GM21825 (cell line): ENCODE measurements at regions not wholly inside any gene's neighbourhood (a gene's known extent, or its start where the extent isn't known, plus 50 kb on each side); places are given as distances from the start of the nearest gene placed in this dataset.

Experiments
- ATAC-seq: cut with Tn5 transposase; IDR thresholded peaks from one replicate; pipeline ENCODE4 v1.9.1; 2021; ENCODE audit warnings: mild to moderate bottlenecking, moderate library complexity; ENCODE audit not compliant: unreplicated experiment

DNA sequence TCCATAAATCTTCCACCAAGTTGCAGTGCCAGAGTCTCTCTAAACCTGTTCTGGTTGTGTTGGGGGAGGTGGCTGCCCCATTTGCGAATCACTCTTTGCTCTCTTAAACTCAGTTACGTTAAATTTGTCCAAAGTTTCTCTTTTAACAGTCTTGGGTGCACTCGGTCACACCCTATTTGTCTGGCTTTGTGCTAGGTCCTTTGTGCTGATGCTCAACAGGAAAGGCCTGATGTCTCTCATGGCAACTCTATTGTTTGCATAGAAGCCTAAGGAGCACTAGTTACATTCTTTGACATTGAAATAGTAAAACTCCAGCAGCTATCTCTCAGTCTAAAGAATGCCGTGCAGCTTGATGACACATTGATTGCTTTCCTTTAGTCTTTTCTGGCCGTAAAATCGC is 105.1 kb downstream of the TRMT11 start:
- no peak for ATAC-seq

DNA sequence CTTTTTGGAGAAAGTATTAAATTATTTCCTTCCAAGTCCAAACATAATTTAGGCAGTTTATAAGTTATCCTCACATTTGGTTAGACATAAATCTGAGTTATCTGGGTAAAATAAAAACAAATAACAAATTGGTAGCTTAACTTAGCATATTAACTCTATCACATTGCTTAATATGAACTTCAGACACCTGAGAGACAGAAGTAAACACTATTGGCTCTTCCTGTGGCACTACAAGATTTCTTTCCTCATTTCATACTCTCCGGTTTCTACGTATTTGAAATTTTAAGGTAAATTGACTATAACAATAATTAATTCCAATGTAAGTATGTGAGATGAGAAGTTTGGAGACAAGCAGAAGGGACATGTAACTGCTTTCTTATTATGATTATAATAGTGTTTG is 106.8 kb downstream of the TRMT11 start:
- ATAC-seq: no peak

DNA sequence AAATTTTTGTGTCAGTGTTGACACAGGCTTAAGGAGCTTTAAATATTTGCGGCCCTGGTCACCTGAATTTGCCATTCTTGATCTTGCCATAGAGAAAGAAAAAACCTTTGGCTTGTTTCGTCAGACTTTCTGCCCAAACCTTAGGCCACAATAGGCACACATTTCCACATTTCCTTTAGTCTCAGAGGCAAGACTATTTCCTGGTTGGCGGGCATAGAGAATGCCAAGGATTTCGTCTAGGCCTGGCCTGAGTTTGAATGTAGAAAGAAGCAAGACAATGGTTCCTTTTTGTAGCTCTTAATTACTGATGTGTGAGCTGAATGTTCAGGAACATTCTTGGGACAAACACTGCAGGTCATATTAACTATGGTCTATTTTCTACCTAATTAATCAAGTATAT is 108.1 kb downstream of the TRMT11 start:
- no peak for ATAC-seq

DNA sequence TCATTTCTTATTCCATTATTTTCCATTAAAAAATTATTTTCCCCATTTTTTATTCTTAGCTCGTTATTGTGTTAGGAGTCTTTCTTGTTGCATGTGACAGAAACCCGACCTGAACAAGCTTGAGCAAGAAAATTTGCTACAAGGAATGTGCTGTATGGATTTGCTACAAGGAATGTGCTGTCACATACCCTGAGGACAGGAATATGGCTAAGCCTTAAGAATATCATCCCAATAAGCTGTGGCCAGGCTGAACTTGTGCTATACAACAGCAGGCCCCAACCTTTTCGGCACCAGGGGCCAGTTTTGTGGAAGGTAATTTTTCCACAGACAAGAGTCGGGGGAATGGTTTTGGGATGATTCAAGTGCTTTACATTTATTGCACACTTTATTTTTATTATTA is 114.0 kb downstream of the TRMT11 start:
- ATAC-seq: no peak

DNA sequence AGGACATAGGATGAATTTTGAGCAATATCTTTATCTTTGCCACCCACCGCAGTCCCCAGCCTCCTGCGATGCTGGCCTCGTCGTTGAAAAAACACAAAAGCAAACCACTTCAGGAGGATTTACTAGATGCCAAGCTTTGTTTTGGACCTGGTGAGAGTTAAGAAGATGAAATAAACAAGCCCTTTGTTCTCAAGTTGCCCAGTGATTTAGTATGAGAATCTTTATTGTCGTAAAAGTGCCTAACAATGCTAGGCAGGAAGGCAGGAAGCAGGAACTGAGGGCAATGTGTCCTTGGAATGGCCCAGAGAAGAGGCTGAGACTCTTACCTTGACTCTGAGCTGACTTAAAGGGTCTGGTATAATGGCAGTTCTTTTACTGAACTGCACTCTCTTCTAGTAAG is 116.0 kb downstream of the TRMT11 start:
- ATAC-seq: no peak

DNA sequence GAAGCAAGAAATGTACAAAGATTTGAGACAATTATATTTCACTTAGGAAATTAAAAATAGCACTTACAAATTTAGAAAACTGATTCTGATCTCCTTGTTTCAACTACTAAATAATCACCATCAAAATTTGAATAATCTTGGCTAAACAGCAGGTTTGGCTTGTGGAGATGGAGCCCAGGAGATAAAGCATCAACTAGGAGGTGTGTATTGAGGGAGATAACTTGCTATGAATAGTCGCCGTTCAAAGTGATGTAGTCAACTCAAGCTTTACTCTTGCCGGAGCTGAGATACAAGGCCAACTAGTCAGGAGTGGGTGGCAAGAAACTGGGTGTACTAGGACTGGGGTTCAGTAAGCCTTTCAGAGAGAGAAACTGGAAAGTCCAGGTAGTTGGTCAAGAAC is 117.7 kb downstream of the TRMT11 start:
- ATAC-seq: no peak

DNA sequence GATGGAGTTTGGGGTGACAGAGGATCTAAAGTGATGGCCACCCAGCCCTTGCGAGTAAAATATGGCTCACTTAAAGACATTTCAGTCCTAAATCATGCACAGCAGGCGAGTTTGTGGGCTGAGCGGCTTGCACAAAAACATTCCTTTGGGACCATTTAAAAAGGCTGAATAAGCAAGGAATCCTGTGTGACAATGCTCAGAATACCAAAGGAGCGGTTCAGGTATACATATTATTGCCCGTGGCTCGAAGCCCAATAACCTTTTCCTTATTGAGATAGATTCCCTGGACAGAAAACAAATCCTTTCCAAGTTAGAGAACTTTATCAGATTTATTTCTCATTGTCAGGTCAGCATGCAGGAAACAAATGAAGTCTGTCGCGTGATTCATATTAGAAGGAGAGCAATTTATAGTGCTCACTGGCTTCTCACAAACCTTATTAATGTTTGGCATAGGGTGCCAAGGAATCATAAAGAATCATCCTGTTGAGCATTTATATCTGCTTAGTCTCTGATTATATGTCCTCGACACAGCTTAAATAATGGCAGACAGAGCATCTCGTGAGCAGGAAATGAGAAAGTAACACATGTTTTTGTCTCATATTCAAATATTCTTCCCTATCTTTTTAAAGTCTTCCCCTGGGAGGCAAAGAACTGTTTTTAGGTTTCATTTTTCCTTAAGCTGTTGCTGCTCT is 121.3 kb downstream of the TRMT11 start:
- ATAC-seq: no peak

DNA sequence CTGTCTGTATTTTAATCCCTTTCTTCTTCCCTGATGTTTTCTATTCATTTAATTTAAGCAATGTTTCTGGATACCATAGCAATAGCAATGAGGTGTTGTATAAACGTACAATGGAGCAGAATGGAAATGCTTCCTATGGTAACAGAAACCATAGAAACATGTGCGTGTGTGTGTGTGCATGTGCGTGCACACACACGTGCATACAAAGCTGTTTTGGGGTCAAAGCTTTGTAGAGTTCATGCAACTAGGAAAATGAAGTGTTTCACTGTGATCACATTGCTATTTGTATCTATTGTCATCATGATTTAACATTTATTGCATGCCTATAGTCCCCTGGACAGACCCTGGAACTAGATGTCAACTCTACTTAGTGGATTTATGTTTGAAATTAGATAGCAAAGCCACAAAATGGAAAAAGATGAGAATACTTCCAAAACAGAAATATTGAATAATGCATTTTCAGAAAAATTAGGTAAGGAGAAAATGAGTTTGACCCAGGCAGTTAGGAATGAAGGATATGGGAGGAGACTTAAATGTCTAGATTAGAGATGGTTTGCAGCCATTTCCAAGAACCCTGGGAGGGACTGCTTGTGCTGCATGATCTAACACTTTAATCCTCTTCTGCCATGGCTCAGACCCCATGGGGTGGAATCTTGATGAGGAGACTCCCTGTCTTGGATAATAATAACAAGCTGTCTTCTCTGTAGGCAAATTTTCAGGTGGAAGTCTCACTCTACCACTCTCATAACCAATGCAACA is 124.4 kb downstream of the TRMT11 start:
- ATAC-seq: no peak

DNA sequence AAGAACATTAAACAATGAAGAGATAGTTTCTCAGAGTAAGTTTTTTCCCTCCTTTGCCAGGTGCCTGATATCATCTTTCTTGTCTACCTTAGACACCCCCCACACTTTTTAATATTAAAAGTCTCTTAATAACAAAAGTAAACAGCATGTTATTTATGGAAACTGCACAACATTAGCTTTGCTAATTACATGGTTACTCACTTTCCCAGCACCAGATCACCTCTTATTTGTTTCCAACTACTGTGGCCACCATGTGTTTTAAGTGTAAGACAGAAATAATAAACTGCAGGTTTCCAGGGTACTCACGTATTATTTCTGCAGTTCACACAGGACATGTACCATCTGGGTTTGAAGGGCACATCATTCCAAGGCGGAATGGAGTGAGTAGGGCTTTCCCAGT is 125.0 kb downstream of the TRMT11 start:
- ATAC-seq: no peak

DNA sequence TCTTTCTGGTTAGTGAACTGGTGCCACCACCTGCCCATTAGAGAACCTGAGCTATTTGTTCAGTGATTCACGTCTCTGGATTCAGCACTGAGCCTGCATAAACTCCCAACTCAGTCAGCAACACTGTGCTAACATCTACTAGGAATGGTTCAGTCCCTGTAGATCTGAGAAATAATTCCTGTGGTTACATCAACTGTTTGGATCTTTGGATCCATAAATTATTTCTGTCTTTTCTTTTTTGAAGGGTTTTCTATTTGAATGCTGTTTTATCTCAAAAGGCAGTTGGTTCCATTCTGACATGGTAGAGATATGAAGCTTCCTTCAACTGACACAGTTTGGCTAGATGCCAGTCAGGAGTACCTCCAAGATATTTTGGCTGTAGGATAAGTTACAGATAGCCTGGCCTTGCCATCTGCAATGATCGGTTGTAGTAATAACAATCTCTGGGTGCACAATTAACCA is 125.9 kb downstream of the TRMT11 start:
- ATAC-seq: no peak

DNA sequence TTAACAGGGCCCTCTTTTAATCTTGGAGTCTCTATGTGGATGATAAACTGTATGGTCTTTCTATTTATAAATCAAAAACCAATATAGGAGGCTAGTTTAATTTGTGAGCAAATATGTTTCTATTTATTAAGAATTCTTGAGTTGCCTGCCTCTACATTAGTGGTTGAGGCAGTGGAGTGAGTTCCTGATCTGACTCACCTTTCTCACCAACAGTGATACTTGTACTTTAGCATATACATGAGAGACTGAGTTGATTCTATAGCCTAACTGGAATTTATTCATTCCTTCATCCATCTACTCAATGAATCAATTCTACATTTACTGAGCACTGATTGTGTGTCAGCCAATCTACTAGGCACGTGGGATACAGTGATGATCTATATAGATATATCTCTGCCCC is 126.9 kb downstream of the TRMT11 start:
- ATAC-seq: no peak

DNA sequence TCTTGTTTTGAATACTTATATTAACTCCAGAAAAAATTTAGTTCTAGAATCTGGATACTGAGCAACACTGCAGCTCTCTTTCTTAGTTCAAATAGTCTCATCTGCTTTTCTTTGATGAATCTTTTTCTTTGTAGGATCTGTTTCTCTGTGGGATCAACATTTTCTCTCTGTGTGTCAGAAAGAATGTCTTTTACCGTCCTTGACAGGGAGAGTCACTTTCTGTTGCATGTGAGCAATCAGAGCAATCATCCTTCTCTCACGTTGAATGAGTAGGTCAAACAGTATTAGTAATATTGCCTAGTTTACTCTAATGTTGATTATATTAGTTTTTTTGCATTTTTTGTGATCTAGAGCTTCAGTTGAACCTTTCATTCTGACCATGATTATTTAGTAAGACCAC is 130.9 kb downstream of the TRMT11 start:
- no peak for ATAC-seq

DNA sequence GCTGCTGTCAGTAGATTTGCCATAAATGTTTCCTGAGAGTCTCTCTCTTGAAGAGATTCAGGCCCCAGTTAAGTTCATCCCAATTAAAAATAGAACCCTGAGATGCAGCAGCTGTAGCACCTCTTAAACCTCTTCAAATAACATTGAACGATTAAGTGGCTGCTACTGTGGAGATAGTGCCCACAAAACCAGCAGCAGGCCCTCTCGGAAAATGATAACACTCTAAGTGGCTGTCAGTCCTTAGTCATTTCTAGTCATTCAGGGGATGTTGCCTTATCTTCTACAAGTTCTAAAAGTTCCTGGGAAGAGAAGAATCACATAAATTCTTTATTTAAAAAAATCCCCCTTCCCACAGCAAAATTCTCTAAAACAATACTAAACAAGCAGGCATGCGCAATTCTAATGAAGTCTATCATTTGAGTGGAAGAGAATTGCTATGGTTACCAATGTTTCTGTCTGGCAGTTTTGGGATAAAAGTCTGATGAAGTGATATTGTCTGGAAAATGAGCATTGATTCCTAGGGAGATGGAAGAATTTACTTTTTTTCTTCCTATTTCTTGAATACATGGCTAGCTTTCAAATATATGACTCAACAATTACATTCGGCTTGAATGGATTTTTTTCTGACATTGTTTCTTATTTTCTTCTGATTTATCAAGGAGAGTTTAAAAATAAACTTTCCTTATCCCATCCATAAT is 131.9 kb downstream of the TRMT11 start:
- no peak for ATAC-seq

DNA sequence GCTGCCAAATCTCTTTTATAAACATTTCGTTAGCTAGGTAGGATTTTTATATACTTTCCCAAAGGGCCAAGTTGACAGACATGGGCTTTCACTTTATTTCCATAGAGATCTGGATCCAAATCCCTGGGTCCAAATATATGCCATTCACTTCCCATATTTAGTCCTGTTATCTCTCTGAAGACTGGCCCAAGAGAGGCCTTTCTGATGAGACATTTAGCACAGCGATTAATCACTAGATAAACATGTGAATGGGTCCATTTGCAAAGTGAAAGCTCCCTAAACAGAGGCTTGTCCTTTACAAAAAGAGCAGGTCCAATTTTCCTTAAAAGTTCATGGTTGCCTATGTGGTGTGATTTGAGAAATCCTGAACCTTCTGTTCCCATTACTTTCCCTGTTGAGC is 132.6 kb downstream of the TRMT11 start:
- no peak for ATAC-seq

DNA sequence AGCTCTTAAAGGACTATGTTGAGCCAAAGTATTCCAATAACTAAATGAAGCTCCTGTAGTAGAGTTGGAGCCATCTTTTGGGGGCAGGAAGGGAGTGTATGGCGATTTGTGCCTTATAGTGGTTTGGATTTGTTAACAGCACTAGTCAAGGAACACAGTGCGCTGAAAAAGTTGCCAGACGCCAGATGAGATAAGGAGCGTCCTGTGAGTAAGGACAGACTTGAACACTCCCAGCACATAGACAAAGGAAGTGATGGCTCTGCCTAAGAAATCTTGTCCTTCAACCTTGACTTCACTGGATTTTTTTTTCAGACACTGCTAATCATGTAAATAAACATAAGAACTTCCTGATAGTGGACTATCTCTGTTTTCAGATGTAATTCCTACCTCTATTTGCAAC is 136.9 kb downstream of the TRMT11 start:
- no peak for ATAC-seq

DNA sequence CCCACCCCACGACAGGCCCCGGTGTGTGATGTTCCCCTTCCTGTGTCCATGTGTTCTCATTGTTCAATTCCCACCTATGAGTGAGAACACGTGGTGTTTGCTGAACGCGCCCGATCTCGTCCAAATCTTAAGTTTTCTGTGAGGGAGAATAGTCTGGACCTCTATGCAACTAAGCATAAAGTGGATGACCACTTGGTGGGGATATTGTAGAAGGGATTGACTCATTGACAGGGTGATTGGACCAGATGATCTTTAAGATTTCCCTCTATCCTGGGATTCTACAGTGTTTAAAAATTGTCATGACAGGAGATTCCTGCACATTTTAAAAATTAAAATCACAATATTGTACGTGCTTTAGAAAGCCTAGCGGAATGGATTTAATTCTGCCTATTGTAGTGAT is 141.3 kb downstream of the TRMT11 start:
- ATAC-seq: no peak

DNA sequence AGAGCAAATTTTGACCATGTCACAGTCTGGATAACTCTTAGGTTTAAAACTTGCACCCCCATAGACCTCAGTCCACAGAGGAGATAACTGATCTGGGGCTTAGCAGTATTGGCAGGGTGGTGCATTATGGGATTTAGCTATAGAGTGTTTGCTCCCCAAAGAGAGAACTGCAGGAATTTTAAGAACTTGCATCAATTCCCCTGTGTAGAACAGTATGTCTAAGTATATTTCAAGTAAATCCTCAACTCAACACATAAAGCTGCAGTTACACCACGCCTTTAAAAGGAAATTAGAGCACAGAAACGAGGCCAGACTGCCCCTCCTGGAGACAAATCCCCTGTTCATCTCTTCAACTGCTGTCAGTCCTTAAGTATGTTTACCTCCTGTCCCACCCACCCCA is 144.9 kb downstream of the TRMT11 start:
- no peak for ATAC-seq

DNA sequence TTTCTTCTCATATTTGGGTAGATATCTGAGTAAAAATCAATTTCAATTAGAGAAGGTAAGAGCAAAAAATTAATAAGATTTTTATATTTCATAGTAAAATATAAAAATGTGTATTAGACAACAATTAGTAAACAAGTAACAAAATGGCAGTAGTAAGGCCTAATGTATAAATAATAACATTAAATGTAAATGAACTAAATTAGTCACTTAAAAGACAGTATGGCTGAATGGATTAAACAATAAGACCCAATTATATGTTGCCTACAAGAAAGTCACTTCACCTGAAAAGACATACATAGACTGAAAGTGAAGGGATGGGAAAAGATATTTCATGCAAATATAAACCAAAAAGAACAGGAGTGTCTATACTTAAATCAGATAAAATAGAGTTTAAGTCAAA is 147.6 kb downstream of the TRMT11 start:
- no peak for ATAC-seq

DNA sequence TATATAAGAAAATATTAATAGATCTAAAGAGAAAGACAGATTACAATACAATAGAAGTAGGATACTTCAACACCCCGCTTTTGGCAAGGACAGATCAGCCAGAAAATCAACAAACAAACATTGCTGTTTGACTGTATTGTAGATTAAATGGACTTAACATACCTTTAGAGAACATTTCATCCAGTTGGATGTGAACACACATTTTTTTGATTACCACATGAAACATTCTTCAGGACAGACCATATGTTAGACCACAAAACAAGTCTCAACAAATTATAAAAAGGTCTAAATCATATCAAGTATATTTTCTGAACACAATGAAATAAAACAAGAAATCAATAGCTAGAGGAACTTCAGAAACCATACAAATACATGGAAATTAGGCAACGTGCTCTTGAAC is 148.2 kb downstream of the TRMT11 start:
- ATAC-seq: no peak

DNA sequence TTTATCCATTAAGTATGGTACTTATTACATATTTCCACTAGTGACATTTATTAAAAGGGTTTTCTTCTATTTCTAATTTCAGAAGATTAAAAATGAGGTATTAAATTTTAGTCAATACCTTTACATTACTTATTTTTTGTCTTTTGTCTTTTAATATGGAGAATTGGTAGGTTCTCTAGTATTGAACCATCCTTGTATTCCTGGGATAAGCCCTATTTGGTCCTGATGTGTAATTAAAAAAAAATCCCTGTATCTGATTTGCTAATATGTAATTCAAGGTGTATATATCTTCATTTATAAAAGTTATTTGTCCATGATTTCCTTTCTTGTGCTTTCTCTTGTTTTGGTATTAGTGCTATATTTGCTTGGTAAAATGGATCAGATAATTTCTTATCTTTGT is 153.7 kb downstream of the TRMT11 start:
- ATAC-seq: no peak

DNA sequence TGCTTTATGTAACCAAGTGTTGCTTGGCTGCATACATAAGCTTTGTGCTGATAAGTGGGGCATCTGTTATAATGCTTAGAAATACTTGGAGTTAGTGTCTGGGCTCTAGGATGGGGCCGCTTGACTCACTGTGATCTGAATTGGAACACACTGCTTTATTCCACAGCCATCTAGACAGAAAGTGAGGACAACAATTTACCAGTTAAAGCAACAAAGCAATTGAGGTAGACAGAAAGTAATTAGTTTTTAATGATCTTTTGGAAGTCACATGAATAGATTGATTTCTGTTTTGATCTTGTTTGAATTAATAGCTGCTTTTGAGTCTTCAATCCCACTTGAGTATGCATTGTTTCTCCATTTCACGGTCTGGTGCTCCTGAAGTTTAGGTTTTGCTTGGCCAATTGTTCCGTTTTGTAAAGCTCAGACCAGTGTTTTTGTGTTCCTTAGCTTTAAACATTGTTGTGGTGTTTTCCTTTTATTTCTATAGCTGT is 157.5 kb downstream of the TRMT11 start:
- no peak for ATAC-seq

DNA sequence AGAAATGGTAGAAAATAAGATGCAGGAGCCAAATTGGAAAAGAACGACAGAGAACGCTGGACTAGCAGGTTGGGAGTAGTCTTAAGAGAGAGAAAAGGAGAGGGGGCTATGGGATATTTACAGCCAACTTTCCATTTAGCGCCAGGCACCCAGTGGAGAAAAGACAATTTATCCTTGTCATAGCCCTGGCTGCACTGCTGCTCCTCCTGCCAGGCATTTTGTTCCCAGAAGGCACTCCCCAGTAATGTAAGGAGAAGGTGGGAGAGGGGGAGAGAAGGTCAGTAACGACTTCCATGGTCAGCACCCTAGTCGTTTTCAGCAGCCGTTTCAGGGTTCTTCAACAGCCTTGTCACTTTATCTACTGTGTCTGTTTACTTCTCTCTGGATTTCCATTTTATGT is 159.0 kb downstream of the TRMT11 start:
- ATAC-seq: no peak
